H1 (cell line): ENCODE measurements at regions not wholly inside any gene's neighbourhood (a gene's known extent, or its start where the extent isn't known, plus 50 kb on each side); places are given as distances from the start of the nearest gene placed in this dataset.

ENCODE experiments used
- CTCF ChIA-PET: fragments of 300-600 bp; sonication (Branson Sonifier 250); formaldehyde crosslinking; loops from one replicate; lab custom pipeline; 2021; ENCODE audit not compliant: partially characterized antibody; lab: Charles Lee
- POLR2A ChIA-PET: fragments of 300-600 bp; sonication (Branson Sonifier 250); formaldehyde crosslinking; loops from one replicate; lab custom pipeline; 2021; ENCODE audit warnings: inconsistent platforms; ENCODE audit not compliant: partially characterized antibody; lab: Charles Lee
- DNase-seq, 2 experiments: peaks; one replicate each; pipeline versions ENCODE4 v3.0.0 to v3.0.0-alpha.2; 2010 to 2022; ENCODE audit warnings: low spot score in 2 of 2, low read depth in 1 of 2, mixed read lengths in 1 of 2
- FAIRE-seq: peaks from 2 replicates; lab custom pipeline; 2011; peaks lifted over from hg19 to GRCh38; lab: Jason Lieb, UNC
- H2AFZ ChIP-seq: 2 replicates; pipeline ENCODE4 v1.8.1; 2012; ENCODE audit warnings: low read length, inconsistent platforms
- H2AK5ac ChIP-seq: 2 replicates; pipeline ENCODE4 v1.6.1; 2013; ENCODE audit warnings: low read depth, low read length
- H2BK120ac ChIP-seq: replicated peaks from 2 replicates; pipeline ENCODE3; 2013; ENCODE audit warnings: low read depth, low read length, inconsistent platforms
- H2BK12ac ChIP-seq: 2 replicates; pipeline ENCODE4 v1.6.1; 2013; ENCODE audit warnings: low read depth, low read length
- H2BK15ac ChIP-seq: 2 replicates; pipeline ENCODE4 v1.6.1; 2013; ENCODE audit warnings: low read length
- H2BK20ac ChIP-seq: 2 replicates; pipeline ENCODE4 v1.6.1; 2013; ENCODE audit warnings: low read length
- H2BK5ac ChIP-seq: 2 replicates; pipeline ENCODE4 v1.6.1; 2013; ENCODE audit warnings: low read depth, low read length
- H3K14ac ChIP-seq: 2 replicates; pipeline ENCODE4 v1.6.1; 2013; ENCODE audit warnings: inconsistent platforms; ENCODE audit not compliant: insufficient read length
- H3K18ac ChIP-seq: 2 replicates; pipeline ENCODE4 v1.6.1; 2013; ENCODE audit warnings: low read length; ENCODE audit errors: extremely low read depth
- H3K23ac ChIP-seq: 2 replicates; pipeline ENCODE4 v1.6.1; 2013; ENCODE audit warnings: inconsistent platforms; ENCODE audit not compliant: insufficient read length
- H3K23me2 ChIP-seq: 2 replicates; pipeline ENCODE4 v1.6.1; 2013; ENCODE audit warnings: low read depth, low read length
- H3K27ac ChIP-seq: 2 replicates; pipeline ENCODE4 v1.6.1; 2011; ENCODE audit warnings: low read depth, low read length, inconsistent platforms
- H3K27me3 ChIP-seq, 4 experiments: replicated peaks in 1 of 4; 1 replicate in 1 of 4; 2 replicates in 3 of 4; pipeline versions ENCODE4 v1.6.1 to v1.8.1; 2011 to 2013; ENCODE audit warnings: low read length in 3 of 4, mild to moderate bottlenecking in 3 of 4, inconsistent platforms in 2 of 4, mixed read lengths in 2 of 4, moderate library complexity in 1 of 4; ENCODE audit not compliant: control insufficient read depth in 3 of 4, insufficient read depth in 3 of 4; ENCODE audit errors: extremely low read depth in 1 of 4
- H3K36me3 ChIP-seq, 4 experiments: 2 replicates each; pipeline versions ENCODE4 v1.6.1 to v1.8.1; 2011 to 2013; ENCODE audit warnings: mild to moderate bottlenecking in 4 of 4, low read length in 3 of 4, moderate library complexity in 2 of 4, control low read depth in 1 of 4, inconsistent platforms in 1 of 4; ENCODE audit not compliant: insufficient read depth in 4 of 4, control insufficient read depth in 2 of 4
- H3K4ac ChIP-seq: replicated peaks from 2 replicates; pipeline ENCODE3; 2013; ENCODE audit warnings: low read length, low read depth, mixed read lengths, inconsistent platforms; ENCODE audit not compliant: insufficient read length
- H3K4me1 ChIP-seq, 4 experiments: replicated peaks in 1 of 4; 1 replicate in 1 of 4; 2 replicates in 3 of 4; pipeline versions ENCODE4 v1.6.1 to v1.8.1; 2011 to 2013; ENCODE audit warnings: low read length in 3 of 4, inconsistent platforms in 2 of 4, mixed read lengths in 1 of 4; ENCODE audit not compliant: insufficient read depth in 4 of 4, control insufficient read depth in 3 of 4
- H3K4me2 ChIP-seq, 2 experiments: 2 replicates each; pipeline versions ENCODE4 v1.6.1 to v1.8.1; 2011 to 2013; ENCODE audit warnings: low read depth in 2 of 2, low read length in 2 of 2, control low read depth in 1 of 2, inconsistent platforms in 1 of 2, mild to moderate bottlenecking in 1 of 2; ENCODE audit not compliant: insufficient read depth in 1 of 2
- H3K4me3 ChIP-seq, 4 experiments: fragments of 200-600, 300-600 bp in 1 of 4; sonication (generic), shearing (Covaris generic), sonication (Bioruptor Twin) in 1 of 4; 2 replicates each; pipeline versions ENCODE4 v1.5.1 to v1.8.1; 2011 to 2016; ENCODE audit warnings: low read length in 4 of 4, low read depth in 3 of 4, control low read depth in 2 of 4, inconsistent platforms in 2 of 4, mild to moderate bottlenecking in 2 of 4, mixed read lengths in 1 of 4, moderate library complexity in 1 of 4; ENCODE audit not compliant: insufficient read depth in 2 of 4; ENCODE audit errors: extremely low read depth in 1 of 4
- H3K56ac ChIP-seq: replicated peaks from 2 replicates; pipeline ENCODE3; 2013; ENCODE audit warnings: low read depth, mild to moderate bottlenecking, mixed read lengths, low read length, inconsistent platforms; ENCODE audit not compliant: insufficient read length
- H3K79me1 ChIP-seq: 2 replicates; pipeline ENCODE4 v1.6.1; 2013; ENCODE audit warnings: low read depth, low read length, control low read depth
- H3K79me2 ChIP-seq, 2 experiments: 2 replicates each; pipeline versions ENCODE4 v1.6.1 to v1.8.1; 2012 to 2013; ENCODE audit warnings: low read length in 2 of 2, mild to moderate bottlenecking in 2 of 2, inconsistent platforms in 1 of 2; ENCODE audit not compliant: insufficient read depth in 2 of 2, control insufficient read depth in 1 of 2
- H3K9ac ChIP-seq, 4 experiments: replicated peaks in 1 of 4; 1 replicate in 1 of 4; 2 replicates in 3 of 4; pipeline versions ENCODE4 v1.6.1 to v1.8.1; 2011 to 2013; ENCODE audit warnings: low read depth in 3 of 4, low read length in 3 of 4, control low read depth in 2 of 4, mild to moderate bottlenecking in 2 of 4, moderate library complexity in 2 of 4, inconsistent platforms in 1 of 4; ENCODE audit errors: extremely low read depth in 1 of 4
- H3K9me3 ChIP-seq, 2 experiments: 2 replicates each; pipeline versions ENCODE4 v1.6.1 to v1.8.1; 2012 to 2013; ENCODE audit warnings: mild to moderate bottlenecking in 2 of 2, moderate library complexity in 2 of 2, control low read depth in 1 of 2, inconsistent platforms in 1 of 2, low read depth in 1 of 2, low read length in 1 of 2, mixed read lengths in 1 of 2; ENCODE audit not compliant: insufficient read depth in 2 of 2
- H4K20me1 ChIP-seq, 2 experiments: replicated peaks in 1 of 2; 2 replicates each; pipeline versions ENCODE3 to v1.8.1; 2011 to 2013; ENCODE audit warnings: inconsistent platforms in 2 of 2, low read length in 2 of 2, mild to moderate bottlenecking in 1 of 2; ENCODE audit not compliant: insufficient read depth in 2 of 2, control insufficient read depth in 1 of 2
- H4K5ac ChIP-seq: 2 replicates; pipeline ENCODE4 v1.6.1; 2013; ENCODE audit warnings: low read length, low read depth, mixed read lengths, inconsistent platforms; ENCODE audit not compliant: insufficient read length
- H4K8ac ChIP-seq: 2 replicates; pipeline ENCODE4 v1.8.0; 2013; ENCODE audit warnings: mild to moderate bottlenecking, moderate library complexity, low read length, inconsistent platforms; ENCODE audit not compliant: insufficient read depth; ENCODE audit errors: extremely low read depth
- H4K91ac ChIP-seq: replicated peaks from 2 replicates; pipeline ENCODE3; 2013; ENCODE audit warnings: low read length, mixed read lengths, inconsistent platforms; ENCODE audit not compliant: insufficient read length
- BRCA1 ChIP-seq: IDR thresholded peaks from 2 replicates; pipeline ENCODE4 v1.6.1; 2012; ENCODE audit warnings: low read depth, low read length, improper control_type of control experiment
- CBX5 ChIP-seq: fragments of 300-800, 300-1000 bp; sonication (generic); IDR thresholded peaks from 2 replicates; pipeline ENCODE4 v1.7.1; 2016; ENCODE audit warnings: antibody characterized with exemption, low read length, low read depth
- CEBPB ChIP-seq: IDR thresholded peaks from 2 replicates; pipeline ENCODE4 v1.6.1; 2012; ENCODE audit warnings: low read depth, low read length
- CHD2 ChIP-seq: IDR thresholded peaks from 2 replicates; pipeline ENCODE4 v1.6.1; 2012; ENCODE audit warnings: low read length, improper control_type of control experiment
- HDAC2 ChIP-seq, 2 experiments: fragments of 300-600 bp in 1 of 2; sonication (generic) in 1 of 2; IDR thresholded peaks; 2 replicates each; pipeline ENCODE4 v1.6.1; 2011 to 2012; ENCODE audit warnings: low read depth in 2 of 2, low read length in 2 of 2, mild to moderate bottlenecking in 2 of 2, moderate library complexity in 2 of 2, borderline replicate concordance in 1 of 2, inconsistent platforms in 1 of 2
- POLR2A ChIP-seq, 2 experiments: IDR thresholded peaks; 1 replicate in 1 of 2; 2 replicates in 1 of 2; pipeline ENCODE4 v1.6.1; 2011; ENCODE audit warnings: low read depth in 2 of 2, low read length in 2 of 2, mild to moderate bottlenecking in 2 of 2; ENCODE audit errors: control extremely low read depth in 1 of 2
- RBBP5 ChIP-seq: IDR thresholded peaks from 2 replicates; pipeline ENCODE4 v1.7.1; 2012; ENCODE audit warnings: low read depth, mild to moderate bottlenecking, inconsistent platforms, low read length, moderate library complexity, borderline replicate concordance
- TAF7 ChIP-seq: optimal IDR thresholded peaks from 2 replicates; pipeline ENCODE3; 2011; ENCODE audit warnings: low read depth, mild to moderate bottlenecking, inconsistent platforms, low read length, moderate library complexity, borderline replicate concordance
- WGBS, 2 experiments: shearing (Covaris generic) in 1 of 2; methylation state at CpG; one replicate each; pipeline versions ENCODE4 v1.1.6 to v1.1.7; 2013 to 2015; ENCODE audit warnings: low lambda C conversion rate in 2 of 2, mixed read lengths in 2 of 2, inconsistent platforms in 1 of 2, low coverage in 1 of 2, missing lambda C conversion rate in 1 of 2; ENCODE audit not compliant: insufficient replicate concordance in 2 of 2, insufficient coverage in 1 of 2, insufficient read length in 1 of 2; ENCODE audit errors: extremely low coverage in 1 of 2, missing lambda C conversion rate in 1 of 2; 5-methylcytosine and 5-hydroxymethylcytosine counted together

DNA sequence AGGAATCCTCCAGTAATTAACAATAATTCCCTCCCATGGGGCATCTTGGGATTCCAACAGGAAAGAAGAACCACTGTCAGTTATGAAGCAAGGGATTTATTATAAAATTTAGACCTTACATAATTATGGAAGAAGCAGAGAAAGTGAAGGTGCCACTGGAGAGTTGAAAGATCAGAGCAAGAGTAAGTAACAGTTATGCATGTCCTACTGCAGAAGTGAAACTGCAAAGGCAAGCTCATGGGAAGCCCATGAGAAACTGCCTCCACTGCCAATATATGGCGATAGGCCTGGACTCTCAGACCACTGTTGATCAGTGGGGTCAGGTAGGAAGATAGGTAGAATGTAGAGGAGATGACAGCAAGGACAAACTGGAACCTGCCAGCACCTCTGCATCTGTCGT is 123.6 kb upstream of the ZNF648 start:
- CTCF ChIA-PET, result no interaction called here
- no peaks in the 10 kb centered on the region for H3K9me3 ChIP-seq

More for the DNA sequence above, 123.6 kb upstream of the ZNF648 start:
- Histone ChIP-seq H2AK5ac (no peak overlapping the region), H3K36me3 (no peaks in the 10 kb centered on the region), H4K5ac (no peak overlapping the region), H3K14ac (no peak overlapping the region), H3K18ac (no peak overlapping the region), H3K79me1 (no peaks in the 10 kb centered on the region), H3K4me1 (no peaks in the 10 kb centered on the region), H3K79me2 (no peaks in the 10 kb centered on the region), H4K91ac (peak overlapping the region; percentile 16), H2AFZ (no peak overlapping the region), H3K23me2 (no peaks in the 10 kb centered on the region), H4K20me1 (no peaks in the 10 kb centered on the region), H2BK120ac (no peak overlapping the region), H3K56ac (no peak overlapping the region), H2BK5ac (no peak overlapping the region), H3K4me3 (no peak overlapping the region), H2BK20ac (no peak overlapping the region), H3K9ac (no peak overlapping the region), H2BK15ac (no peak overlapping the region), H3K27me3 (no peaks in the 10 kb centered on the region), H3K4me2 (no peak overlapping the region), H3K23ac (no peak overlapping the region), H4K8ac (no peak overlapping the region), H3K4ac (no peak overlapping the region), H2BK12ac (no peak overlapping the region), H3K27ac (no peak overlapping the region)
- DNase-seq (no peak), FAIRE-seq (no peak)
- POLR2A ChIA-PET, result no interaction called here
- WGBS, 2 experiments, result 84% methylated on average over 2 of the region's 2 CpGs; no CpG with 5 or more reads in 1 of the 2 experiments
- TF ChIP-seq HDAC2 (IDR thresholded peaks at IDR 0.05; ENCODE audit: borderline replicate concordance in 1 of 2, low read depth in 2 of 2, low read length in 2 of 2) (no peak), CEBPB (no peak), BRCA1 (no peak), POLR2A (IDR thresholded peaks at IDR 0.05; ENCODE audit: control extremely low read depth in 1 of 2, low read depth in 2 of 2, low read length in 2 of 2) (no peak), RBBP5 (no peak), CBX5 (no peak), CHD2 (no peak), TAF7 (no peak)
